Gastrocnemius medialis (tissue), 4 donors: ENCODE measurements at regions not wholly inside any gene's neighbourhood (a gene's known extent, or its start where the extent isn't known, plus 50 kb on each side); places are given as distances from the start of the nearest gene placed in this dataset.

Experiments used
- ATAC-seq, 2 donors: fragments of 150-250 bp; one replicate each; pipeline ENCODE4 v1.9.1; 2016
- DNase-seq, 2 donors: peaks; one replicate each; pipeline ENCODE4 v3.0.0-alpha.2; 2019
- H3K27ac ChIP-seq, 4 donors: fragments of 200-600 bp; sonication (generic); 1 replicate in 1 of 4; 2 replicates in 3 of 4; pipeline ENCODE4 v1.5.1; 2016 to 2018; ENCODE audit warnings: mild to moderate bottlenecking in 2 of 4, moderate library complexity in 1 of 4
- H3K27me3 ChIP-seq, 3 donors: fragments of 200-600 bp; sonication (generic) in 2 of 3; 1 replicate in 1 of 3; 2 replicates in 2 of 3; pipeline versions ENCODE4 v1.5.1 to v1.6.0; 2016 to 2019; ENCODE audit warnings: mild to moderate bottlenecking in 1 of 3, moderate library complexity in 1 of 3
- H3K36me3 ChIP-seq, 2 donors: fragments of 200-600 bp; sonication (generic) in 1 of 2; one replicate each; pipeline ENCODE4 v1.5.1; 2017 to 2018
- H3K4me1 ChIP-seq, 2 donors: fragments of 200-600 bp; sonication (generic) in 1 of 2; one replicate each; pipeline ENCODE4 v1.5.1; 2016 to 2017; ENCODE audit warnings: mild to moderate bottlenecking in 2 of 2
- H3K4me3 ChIP-seq, 4 donors: fragments of 200-600 bp; sonication (generic) in 3 of 4; 1 replicate in 1 of 4; 2 replicates in 3 of 4; pipeline ENCODE4 v1.5.1; 2016 to 2019; ENCODE audit warnings: mild to moderate bottlenecking in 2 of 4
- H3K9me3 ChIP-seq, 3 donors: fragments of 200-600 bp; sonication (generic) in 2 of 3; 1 replicate in 1 of 3; 2 replicates in 2 of 3; pipeline ENCODE4 v1.5.1; 2016 to 2019
- POLR2A ChIP-seq, 2 donors: fragments of 450-650 bp; IDR thresholded peaks; one replicate each; pipeline ENCODE4 v1.6.1; 2017; ENCODE audit warnings: antibody characterized with exemption in 2 of 2, mild to moderate bottlenecking in 2 of 2, moderate library complexity in 2 of 2
- in situ Hi-C, 4 donors: fragments of 200-750 bp; cut with MboI; loops; one replicate each; pipeline versions ENCODE4 v1.15.0 to v1.8.0; 2017; ENCODE audit warnings: low sequenced_read_pairs in 4 of 4
- intact Hi-C: fragments of 100-400 bp; cut with DNase I; formaldehyde crosslinking; loops from one replicate; pipeline ENCODE4 v1.15.1; 2023; ENCODE audit warnings: low total_unique reads
- TF ChIP-seq, protein P1 (sequence below), 5 experiments: fragments of 450-650 bp in 3 of 5; fragments of 200-600 bp in 2 of 5; sonication (generic) in 2 of 5; IDR thresholded peaks in 4 of 5; conservative IDR thresholded peaks in 1 of 5; 1 replicate in 4 of 5; 2 replicates in 1 of 5; pipeline ENCODE4 v1.5.1; 2016 to 2019; ENCODE audit warnings: antibody characterized with exemption in 5 of 5, mild to moderate bottlenecking in 3 of 5, moderate library complexity in 3 of 5

DNA sequence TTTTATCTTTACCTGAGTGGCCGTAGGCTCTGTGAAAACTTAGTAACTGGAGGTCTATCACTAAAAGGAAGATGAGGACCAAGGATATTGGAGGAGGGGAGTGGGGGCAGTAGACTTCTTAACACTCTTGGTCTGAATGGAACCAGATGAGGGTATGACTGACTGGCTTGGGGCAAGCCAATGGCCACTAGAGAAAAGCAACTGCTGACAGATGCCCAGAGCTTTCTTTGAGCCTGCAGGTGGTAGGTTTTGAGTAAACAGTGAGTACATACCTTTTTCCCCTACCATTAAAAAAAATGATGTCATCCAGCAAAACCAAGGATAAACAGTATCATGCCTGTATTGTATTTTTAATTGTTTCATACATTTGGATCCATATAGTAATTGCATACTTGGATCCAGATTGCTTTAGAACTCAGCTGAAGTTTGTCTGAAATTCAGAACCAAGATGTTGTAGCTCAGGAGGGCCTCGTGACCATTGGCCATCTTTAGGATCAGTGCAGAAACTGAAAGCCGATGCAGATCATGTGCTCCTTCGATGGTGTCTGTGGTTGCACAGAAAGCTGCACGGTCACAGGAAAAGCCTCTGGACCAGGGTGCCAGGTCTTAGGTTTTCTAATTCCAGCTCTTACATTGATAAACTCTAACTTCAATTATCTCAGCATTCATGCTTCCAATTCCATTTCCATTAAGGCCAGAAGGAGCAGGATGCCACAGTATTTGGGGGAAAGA lies 131.0 kb downstream of the PDGFRA start:
- intact Hi-C loops (no loop called here), in situ Hi-C loops (no loop called here)
- Histone ChIP-seq H3K4me3 (no peak overlapping the region), H3K9me3 (no peaks in the 10 kb centered on the region), H3K27ac (no peak overlapping the region), H3K4me1 (no peaks in the 10 kb centered on the region), H3K36me3 (no peaks in the 10 kb centered on the region), H3K27me3 (no peaks in the 10 kb centered on the region)
- DNase-seq (no peak), ATAC-seq (no peak)
- TF ChIP-seq, protein P1, sequence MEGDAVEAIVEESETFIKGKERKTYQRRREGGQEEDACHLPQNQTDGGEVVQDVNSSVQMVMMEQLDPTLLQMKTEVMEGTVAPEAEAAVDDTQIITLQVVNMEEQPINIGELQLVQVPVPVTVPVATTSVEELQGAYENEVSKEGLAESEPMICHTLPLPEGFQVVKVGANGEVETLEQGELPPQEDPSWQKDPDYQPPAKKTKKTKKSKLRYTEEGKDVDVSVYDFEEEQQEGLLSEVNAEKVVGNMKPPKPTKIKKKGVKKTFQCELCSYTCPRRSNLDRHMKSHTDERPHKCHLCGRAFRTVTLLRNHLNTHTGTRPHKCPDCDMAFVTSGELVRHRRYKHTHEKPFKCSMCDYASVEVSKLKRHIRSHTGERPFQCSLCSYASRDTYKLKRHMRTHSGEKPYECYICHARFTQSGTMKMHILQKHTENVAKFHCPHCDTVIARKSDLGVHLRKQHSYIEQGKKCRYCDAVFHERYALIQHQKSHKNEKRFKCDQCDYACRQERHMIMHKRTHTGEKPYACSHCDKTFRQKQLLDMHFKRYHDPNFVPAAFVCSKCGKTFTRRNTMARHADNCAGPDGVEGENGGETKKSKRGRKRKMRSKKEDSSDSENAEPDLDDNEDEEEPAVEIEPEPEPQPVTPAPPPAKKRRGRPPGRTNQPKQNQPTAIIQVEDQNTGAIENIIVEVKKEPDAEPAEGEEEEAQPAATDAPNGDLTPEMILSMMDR (IDR thresholded peaks at IDR 0.05 in 4 of 5, conservative IDR thresholded peaks at IDR 0.05 in 1 of 5), result no peak
- TF ChIP-seq POLR2A (IDR thresholded peaks at IDR 0.05), result no peak

DNA sequence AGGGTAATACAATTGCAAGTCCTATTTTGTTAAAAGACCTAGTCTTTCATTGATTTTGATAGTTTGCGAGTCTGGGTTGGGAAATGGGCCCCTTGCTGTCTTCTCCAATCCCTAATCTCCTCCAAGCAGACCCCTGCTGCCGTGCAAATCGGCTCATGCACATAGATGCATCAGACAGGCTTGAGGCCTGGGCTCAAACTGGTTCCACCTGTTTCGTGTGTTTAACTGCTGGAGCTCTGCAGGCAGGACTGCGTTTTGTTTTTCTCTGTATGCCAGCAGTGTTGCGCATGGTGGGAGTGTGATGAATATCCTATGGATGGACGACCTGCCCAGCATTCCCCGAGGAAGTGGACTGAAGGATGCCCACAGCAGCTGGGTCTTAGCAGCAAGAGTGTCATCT lies 133.9 kb downstream of the PDGFRA start:
- TF ChIP-seq, protein P1 (IDR thresholded peaks at IDR 0.05 in 4 of 5, conservative IDR thresholded peaks at IDR 0.05 in 1 of 5), result no peak
- TF ChIP-seq POLR2A (IDR thresholded peaks at IDR 0.05), result no peak
- H3K4me3 ChIP-seq, result no peak overlapping the region

DNA sequence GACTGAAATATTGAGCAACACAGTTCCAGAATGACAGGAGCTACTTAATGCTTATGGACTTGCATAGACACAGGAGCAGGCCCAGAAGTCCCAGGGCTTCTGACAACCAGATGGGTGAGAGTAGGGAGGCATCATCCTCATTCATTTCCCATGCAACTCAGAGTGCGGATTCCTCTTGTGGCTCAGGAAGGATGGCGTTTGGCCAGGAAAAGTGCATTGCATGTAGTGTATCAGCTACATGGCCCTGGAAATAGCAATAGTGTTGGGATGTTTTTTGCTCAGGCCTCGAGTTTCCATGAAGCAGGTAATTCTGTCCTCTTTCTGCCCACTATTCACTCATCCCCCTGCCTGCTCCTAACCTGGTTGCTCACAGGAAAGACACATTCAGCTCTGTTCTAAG lies 136.6 kb downstream of the PDGFRA start:
- H3K4me1 ChIP-seq, result peaks cover 15 to 17% of the 10 kb centered on the region in 2 donors
- no peak overlapping the region for H3K27ac ChIP-seq
- TF ChIP-seq, protein P1 (IDR thresholded peaks at IDR 0.05 in 4 of 5, conservative IDR thresholded peaks at IDR 0.05 in 1 of 5), result no peak
- no peak for TF ChIP-seq POLR2A (IDR thresholded peaks at IDR 0.05)
- no peaks in the 10 kb centered on the region for H3K36me3 ChIP-seq
- H3K9me3 ChIP-seq, result no peaks in the 10 kb centered on the region
- no peak overlapping the region for H3K4me3 ChIP-seq
- ATAC-seq (no peak), DNase-seq (no peak)
- intact Hi-C loops, result no loop called here
- H3K27me3 ChIP-seq, result no peaks in the 10 kb centered on the region
- in situ Hi-C loops, result no loop called here

More for the DNA sequence above, 133.9 kb downstream of the PDGFRA start:
- Histone ChIP-seq H3K36me3 (no peaks in the 10 kb centered on the region), H3K9me3 (no peaks in the 10 kb centered on the region), H3K27ac (no peak overlapping the region), H3K4me1 (peaks cover 2 to 4% of the 10 kb centered on the region in 2 donors), H3K27me3 (no peaks in the 10 kb centered on the region)
- no peak for ATAC-seq
- in situ Hi-C loops, result no loop called here
- DNase-seq, result no peak
- intact Hi-C loops, result no loop called here

DNA sequence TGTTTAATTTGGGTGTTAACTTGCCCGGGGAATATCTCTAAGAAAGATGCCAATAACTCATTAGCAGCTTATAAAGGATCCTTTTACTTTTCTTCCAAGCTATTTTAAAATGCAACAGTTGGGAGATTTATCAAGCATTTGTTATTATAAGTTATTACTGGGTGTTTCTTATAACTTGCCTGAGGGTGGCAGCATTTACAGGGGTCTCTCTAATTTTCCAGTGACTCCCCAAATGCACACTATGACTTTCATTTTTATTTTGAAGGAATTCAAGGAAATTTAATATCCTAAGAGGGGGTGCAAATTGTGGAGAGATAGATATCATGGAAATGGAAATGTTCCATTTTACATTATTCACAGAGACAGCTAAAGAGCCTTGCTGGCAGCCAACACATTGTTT lies 138.0 kb downstream of the PDGFRA start:
- intact Hi-C loops (no loop called here), in situ Hi-C loops (no loop called here)
- TF ChIP-seq POLR2A (IDR thresholded peaks at IDR 0.05), result no peak
- TF ChIP-seq, protein P1 (IDR thresholded peaks at IDR 0.05 in 4 of 5, conservative IDR thresholded peaks at IDR 0.05 in 1 of 5), result no peak
- H3K4me3 ChIP-seq, result no peak overlapping the region
- no peaks in the 10 kb centered on the region for H3K36me3 ChIP-seq
- DNase-seq (no peak), ATAC-seq (no peak)
- no peaks in the 10 kb centered on the region for H3K27me3 ChIP-seq
- peaks cover 15 to 20% of the 10 kb centered on the region in 2 donors for H3K4me1 ChIP-seq
- no peak overlapping the region for H3K27ac ChIP-seq
- H3K9me3 ChIP-seq, result no peaks in the 10 kb centered on the region
